Esophagus squamous epithelium (tissue), 4 donors: ENCODE measurements at regions not wholly inside any gene's neighbourhood (a gene's known extent, or its start where the extent isn't known, plus 50 kb on each side); places are given as distances from the start of the nearest gene placed in this dataset.

ENCODE experiments used
- POLR2A ChIP-seq, 4 donors: fragments of 450-650 bp; IDR thresholded peaks; one replicate each; pipeline ENCODE4 v1.6.1; 2017; ENCODE audit warnings: antibody characterized with exemption in 4 of 4, mild to moderate bottlenecking in 4 of 4, moderate library complexity in 3 of 4
- TF ChIP-seq, protein P1 (sequence below), 6 experiments: fragments of 450-650 bp in 4 of 6; fragments of 200-600 bp in 2 of 6; sonication (generic) in 2 of 6; IDR thresholded peaks; one replicate each; pipeline ENCODE4 v1.5.1; 2016 to 2019; ENCODE audit warnings: antibody characterized with exemption in 6 of 6, mild to moderate bottlenecking in 4 of 6, moderate library complexity in 4 of 6

- TF ChIP-seq, protein P1, sequence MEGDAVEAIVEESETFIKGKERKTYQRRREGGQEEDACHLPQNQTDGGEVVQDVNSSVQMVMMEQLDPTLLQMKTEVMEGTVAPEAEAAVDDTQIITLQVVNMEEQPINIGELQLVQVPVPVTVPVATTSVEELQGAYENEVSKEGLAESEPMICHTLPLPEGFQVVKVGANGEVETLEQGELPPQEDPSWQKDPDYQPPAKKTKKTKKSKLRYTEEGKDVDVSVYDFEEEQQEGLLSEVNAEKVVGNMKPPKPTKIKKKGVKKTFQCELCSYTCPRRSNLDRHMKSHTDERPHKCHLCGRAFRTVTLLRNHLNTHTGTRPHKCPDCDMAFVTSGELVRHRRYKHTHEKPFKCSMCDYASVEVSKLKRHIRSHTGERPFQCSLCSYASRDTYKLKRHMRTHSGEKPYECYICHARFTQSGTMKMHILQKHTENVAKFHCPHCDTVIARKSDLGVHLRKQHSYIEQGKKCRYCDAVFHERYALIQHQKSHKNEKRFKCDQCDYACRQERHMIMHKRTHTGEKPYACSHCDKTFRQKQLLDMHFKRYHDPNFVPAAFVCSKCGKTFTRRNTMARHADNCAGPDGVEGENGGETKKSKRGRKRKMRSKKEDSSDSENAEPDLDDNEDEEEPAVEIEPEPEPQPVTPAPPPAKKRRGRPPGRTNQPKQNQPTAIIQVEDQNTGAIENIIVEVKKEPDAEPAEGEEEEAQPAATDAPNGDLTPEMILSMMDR (IDR thresholded peaks at IDR 0.05): no peak
- TF ChIP-seq POLR2A (IDR thresholded peaks at IDR 0.05): no peak
Observed at GRCh38 chr14:62347562-62348011, 585.4 kb downstream of the SNAPC1 start.
